ENCODE measurements at regions not wholly inside any gene's neighbourhood (a gene's known extent, or its start where the extent isn't known, plus 50 kb on each side); places are given as distances from the start of the nearest gene placed in this dataset.

GRCh38 chr16:86802013-86802412 lies 223.7 kb downstream of the FOXL1 start:
- ChIA-PET POLR2A (no interaction called here), CTCF (no interaction called here)
- Histone ChIP-seq H3K27ac (ENCODE audit: low read depth, low read length) (no peak overlapping the region), H3K9me3 (ENCODE audit: low read length) (no peaks in the 10 kb centered on the region), H3K36me3 (ENCODE audit: insufficient read depth, low read length) (no peaks in the 10 kb centered on the region), H3K27me3 (ENCODE audit: insufficient read depth, low read length, poor library complexity, severe bottlenecking) (no peaks in the 10 kb centered on the region), H3K4me1 (ENCODE audit: insufficient read depth, low read length) (no peaks in the 10 kb centered on the region), H3K4me3 (ENCODE audit: low read length) (no peak overlapping the region)
- Mint-ChIP-seq H3K36me3 (no peaks in the 10 kb centered on the region), H3K9me3 (peaks cover 0 to 2% (median 0%) of the 10 kb centered on the region in 5 donors), H3K4me3 (no peak overlapping the region), H3K27ac (no peak overlapping the region), H3K27me3 (peaks cover 6 to 32% of the 10 kb centered on the region in 2 donors), H3K4me1 (no peaks in the 10 kb centered on the region)
- no peak for DNase-seq

GRCh38 chr16:86805188-86805587 lies 226.8 kb downstream of the FOXL1 start:
- Mint-ChIP-seq H3K27me3 (peaks cover 3 to 25% of the 10 kb centered on the region in 2 donors), H3K4me3 (no peak overlapping the region), H3K9me3 (no peaks in the 10 kb centered on the region), H3K4me1 (no peaks in the 10 kb centered on the region), H3K36me3 (no peaks in the 10 kb centered on the region), H3K27ac (no peak overlapping the region)
- Histone ChIP-seq H3K4me1 (ENCODE audit: insufficient read depth, low read length) (no peaks in the 10 kb centered on the region), H3K27ac (ENCODE audit: low read depth, low read length) (no peak overlapping the region), H3K36me3 (ENCODE audit: insufficient read depth, low read length) (no peaks in the 10 kb centered on the region), H3K9me3 (ENCODE audit: low read length) (no peaks in the 10 kb centered on the region), H3K4me3 (ENCODE audit: low read length) (no peak overlapping the region), H3K27me3 (ENCODE audit: insufficient read depth, low read length, poor library complexity, severe bottlenecking) (no peaks in the 10 kb centered on the region)
- DNase-seq, result no peak
- ChIA-PET CTCF (no interaction called here), POLR2A (no interaction called here)

GRCh38 chr16:86806181-86806837 lies 228.0 kb downstream of the FOXL1 start:
- no peak overlapping the region for H3K27ac ChIP-seq (ENCODE audit: low read depth, low read length)
- H3K4me1 Mint-ChIP-seq, result no peaks in the 10 kb centered on the region
- no peaks in the 10 kb centered on the region for H3K9me3 Mint-ChIP-seq
- DNase-seq, result no peak
- H3K4me3 ChIP-seq (ENCODE audit: low read length), result no peak overlapping the region
- H3K36me3 ChIP-seq (ENCODE audit: insufficient read depth, low read length), result no peaks in the 10 kb centered on the region
- H3K9me3 ChIP-seq (ENCODE audit: low read length), result no peaks in the 10 kb centered on the region
- H3K4me1 ChIP-seq (ENCODE audit: insufficient read depth, low read length), result no peaks in the 10 kb centered on the region
- H3K4me3 Mint-ChIP-seq, result no peak overlapping the region
- H3K27me3 ChIP-seq (ENCODE audit: insufficient read depth, low read length, poor library complexity, severe bottlenecking), result no peaks in the 10 kb centered on the region
- ChIA-PET CTCF (no interaction called here), POLR2A (no interaction called here)
- peaks cover 3 to 25% of the 10 kb centered on the region in 2 donors for H3K27me3 Mint-ChIP-seq
- no peaks in the 10 kb centered on the region for H3K36me3 Mint-ChIP-seq
- no peak overlapping the region for H3K27ac Mint-ChIP-seq

GRCh38 chr16:86806838-86807351 lies 228.5 kb downstream of the FOXL1 start:
- H3K36me3 Mint-ChIP-seq, result no peaks in the 10 kb centered on the region
- DNase-seq, result no peak
- H3K9me3 Mint-ChIP-seq, result no peaks in the 10 kb centered on the region
- H3K4me1 ChIP-seq (ENCODE audit: insufficient read depth, low read length), result no peaks in the 10 kb centered on the region
- H3K36me3 ChIP-seq (ENCODE audit: insufficient read depth, low read length), result no peaks in the 10 kb centered on the region
- H3K27ac Mint-ChIP-seq, result no peak overlapping the region
- CTCF ChIA-PET, result no interaction called here
- H3K4me3 ChIP-seq (ENCODE audit: low read length), result no peak overlapping the region
- no peak overlapping the region for H3K27ac ChIP-seq (ENCODE audit: low read depth, low read length)
- no peaks in the 10 kb centered on the region for H3K9me3 ChIP-seq (ENCODE audit: low read length)
- POLR2A ChIA-PET, result no interaction called here
- no peaks in the 10 kb centered on the region for H3K4me1 Mint-ChIP-seq
- H3K27me3 ChIP-seq (ENCODE audit: insufficient read depth, low read length, poor library complexity, severe bottlenecking), result no peaks in the 10 kb centered on the region
- H3K27me3 Mint-ChIP-seq, result peaks cover 3 to 25% of the 10 kb centered on the region in 2 donors
- no peak overlapping the region for H3K4me3 Mint-ChIP-seq

GRCh38 chr16:86808863-86809444 lies 230.6 kb downstream of the FOXL1 start:
- no peaks in the 10 kb centered on the region for H3K4me1 ChIP-seq (ENCODE audit: insufficient read depth, low read length)
- H3K36me3 ChIP-seq (ENCODE audit: insufficient read depth, low read length), result no peaks in the 10 kb centered on the region
- Mint-ChIP-seq H3K4me3 (no peak overlapping the region), H3K9me3 (no peaks in the 10 kb centered on the region), H3K27ac (no peak overlapping the region), H3K36me3 (no peaks in the 10 kb centered on the region), H3K27me3 (peaks cover 3 to 25% of the 10 kb centered on the region in 2 donors), H3K4me1 (no peaks in the 10 kb centered on the region)
- no peaks in the 10 kb centered on the region for H3K9me3 ChIP-seq (ENCODE audit: low read length)
- ChIA-PET CTCF (no interaction called here), POLR2A (no interaction called here)
- no peak overlapping the region for H3K27ac ChIP-seq (ENCODE audit: low read depth, low read length)
- H3K4me3 ChIP-seq (ENCODE audit: low read length), result no peak overlapping the region
- H3K27me3 ChIP-seq (ENCODE audit: insufficient read depth, low read length, poor library complexity, severe bottlenecking), result no peaks in the 10 kb centered on the region
- DNase-seq, result no peak

- Histone ChIP-seq H3K4me1 (ENCODE audit: insufficient read depth, low read length) (no peaks in the 10 kb centered on the region), H3K9me3 (ENCODE audit: low read length) (no peaks in the 10 kb centered on the region), H3K36me3 (ENCODE audit: insufficient read depth, low read length) (no peaks in the 10 kb centered on the region), H3K27ac (ENCODE audit: low read depth, low read length) (no peak overlapping the region), H3K4me3 (ENCODE audit: low read length) (no peak overlapping the region), H3K27me3 (ENCODE audit: insufficient read depth, low read length, poor library complexity, severe bottlenecking) (no peaks in the 10 kb centered on the region)
- no peaks in the 10 kb centered on the region for H3K4me1 Mint-ChIP-seq
- no peak overlapping the region for H3K27ac Mint-ChIP-seq
- no peak for DNase-seq
- CTCF ChIA-PET, result no interaction called here
- no peaks in the 10 kb centered on the region for H3K36me3 Mint-ChIP-seq
- H3K27me3 Mint-ChIP-seq, result peaks cover 3 to 21% of the 10 kb centered on the region in 2 donors
- POLR2A ChIA-PET, result no interaction called here
- no peaks in the 10 kb centered on the region for H3K9me3 Mint-ChIP-seq
- no peak overlapping the region for H3K4me3 Mint-ChIP-seq
Measured at GRCh38 chr16:86809458-86809955, 231.2 kb downstream of the FOXL1 start.

- CTCF ChIA-PET, result no interaction called here
- H3K27me3 Mint-ChIP-seq, result peaks cover 3 to 21% of the 10 kb centered on the region in 2 donors
- no peak overlapping the region for H3K27ac ChIP-seq (ENCODE audit: low read depth, low read length)
- POLR2A ChIA-PET, result no interaction called here
- H3K4me3 ChIP-seq (ENCODE audit: low read length), result no peak overlapping the region
- no peak for DNase-seq
- no peaks in the 10 kb centered on the region for H3K4me1 ChIP-seq (ENCODE audit: insufficient read depth, low read length)
- H3K36me3 Mint-ChIP-seq, result no peaks in the 10 kb centered on the region
- H3K9me3 Mint-ChIP-seq, result no peaks in the 10 kb centered on the region
- H3K36me3 ChIP-seq (ENCODE audit: insufficient read depth, low read length), result no peaks in the 10 kb centered on the region
- H3K27me3 ChIP-seq (ENCODE audit: insufficient read depth, low read length, poor library complexity, severe bottlenecking), result no peaks in the 10 kb centered on the region
- no peaks in the 10 kb centered on the region for H3K4me1 Mint-ChIP-seq
- H3K9me3 ChIP-seq (ENCODE audit: low read length), result no peaks in the 10 kb centered on the region
- H3K4me3 Mint-ChIP-seq, result no peak overlapping the region
- no peak overlapping the region for H3K27ac Mint-ChIP-seq
Measured at GRCh38 chr16:86810062-86810461, 231.7 kb downstream of the FOXL1 start.

- Histone ChIP-seq H3K4me3 (ENCODE audit: low read length) (no peak overlapping the region), H3K27me3 (ENCODE audit: insufficient read depth, low read length, poor library complexity, severe bottlenecking) (no peaks in the 10 kb centered on the region), H3K4me1 (ENCODE audit: insufficient read depth, low read length) (no peaks in the 10 kb centered on the region), H3K27ac (ENCODE audit: low read depth, low read length) (no peak overlapping the region), H3K9me3 (ENCODE audit: low read length) (no peaks in the 10 kb centered on the region), H3K36me3 (ENCODE audit: insufficient read depth, low read length) (no peaks in the 10 kb centered on the region)
- no peaks in the 10 kb centered on the region for H3K4me1 Mint-ChIP-seq
- peaks cover 1 to 10% of the 10 kb centered on the region in 2 donors for H3K27me3 Mint-ChIP-seq
- no peak overlapping the region for H3K4me3 Mint-ChIP-seq
- no peaks in the 10 kb centered on the region for H3K36me3 Mint-ChIP-seq
- H3K27ac Mint-ChIP-seq, result no peak overlapping the region
- no peaks in the 10 kb centered on the region for H3K9me3 Mint-ChIP-seq
- ChIA-PET CTCF (no interaction called here), POLR2A (no interaction called here)
- no peak for DNase-seq
Measured at GRCh38 chr16:86812363-86812970, 234.1 kb downstream of the FOXL1 start.
